Stimulated activated CD4-positive, alpha-beta T cell treated with anti-CD3 and anti-CD28 coated beads, Interleukin-4, amount 100 ng/mL, for 4 hours (primary cell): ENCODE measurements at regions not wholly inside any gene's neighbourhood (a gene's known extent, or its start where the extent isn't known, plus 50 kb on each side); places are given as distances from the start of the nearest gene placed in this dataset.
"Not testable (repeated sequence)": the region's sequence is repeated elsewhere in the genome, so short reads cannot be mapped to it uniquely, and the experiment has no call there.

Source experiments
- DNase-seq, 2 experiments: peaks; one replicate each; pipeline ENCODE4 v3.0.0-alpha.2; 2020

- DNase-seq = no peak
Measured at GRCh38 chr6:6987749-6988148, 120.0 kb upstream of the RREB1 start.

GRCh38 chr6:6990059-6990458 is 117.7 kb upstream of the RREB1 start:
- DNase-seq = not testable (repeated sequence)

GRCh38 chr6:6993503-6994237 is 114.1 kb upstream of the RREB1 start:
- DNase-seq = no peak

GRCh38 chr6:6994796-6995195 is 113.0 kb upstream of the RREB1 start:
- DNase-seq = no peak

- DNase-seq = no peak
Measured at GRCh38 chr6:6995328-6995727, 112.4 kb upstream of the RREB1 start.

- no peak for DNase-seq
Measured at GRCh38 chr6:6996124-6996523, 111.6 kb upstream of the RREB1 start.

GRCh38 chr6:6997263-6998193 is 110.2 kb upstream of the RREB1 start:
- no peak for DNase-seq

- no peak for DNase-seq
Measured at GRCh38 chr6:6998194-6998569, 109.6 kb upstream of the RREB1 start.

- DNase-seq = no peak
Measured at GRCh38 chr6:7000825-7001777, 106.7 kb upstream of the RREB1 start.

GRCh38 chr6:7003041-7003440 is 104.7 kb upstream of the RREB1 start:
- no peak for DNase-seq

- DNase-seq = no peak
Measured at GRCh38 chr6:7004581-7005297, 103.0 kb upstream of the RREB1 start.

GRCh38 chr6:7006515-7007191 is 101.1 kb upstream of the RREB1 start:
- DNase-seq = no peak

GRCh38 chr6:7008451-7008988 is 99.2 kb upstream of the RREB1 start:
- DNase-seq = no peak

GRCh38 chr6:7016226-7016625 is 91.5 kb upstream of the RREB1 start:
- DNase-seq = no peak

- no peak for DNase-seq
Measured at GRCh38 chr6:7021301-7021700, 86.5 kb upstream of the RREB1 start.

- DNase-seq = no peak
Measured at GRCh38 chr6:7025861-7026260, 81.9 kb upstream of the RREB1 start.

- not testable (repeated sequence) for DNase-seq
Measured at GRCh38 chr6:7028963-7029362, 78.8 kb upstream of the RREB1 start.

GRCh38 chr6:7030968-7031367 is 76.8 kb upstream of the RREB1 start:
- not testable (repeated sequence) for DNase-seq

GRCh38 chr6:7033202-7033601 is 74.6 kb upstream of the RREB1 start:
- DNase-seq = no peak

- no peak for DNase-seq
Measured at GRCh38 chr6:7034055-7034454, 73.7 kb upstream of the RREB1 start.

- no peak for DNase-seq
Measured at GRCh38 chr6:7035837-7036249, 71.9 kb upstream of the RREB1 start.
